C4-2B (cell line): ENCODE measurements at regions not wholly inside any gene's neighbourhood (a gene's known extent, or its start where the extent isn't known, plus 50 kb on each side); places are given as distances from the start of the nearest gene placed in this dataset.

Experiments used
- H3K27ac ChIP-seq: fragments of 450-650 bp; 2 replicates; pipeline ENCODE4 v1.5.1; 2017
- ZFX ChIP-seq: fragments of 450-650 bp; IDR thresholded peaks from 2 replicates; pipeline ENCODE4 v1.6.1; 2017
- TF ChIP-seq, protein P1 (sequence below): fragments of 450-650 bp; conservative IDR thresholded peaks from 2 replicates; pipeline ENCODE4 v1.5.1; 2017; ENCODE audit warnings: mild to moderate bottlenecking

DNA sequence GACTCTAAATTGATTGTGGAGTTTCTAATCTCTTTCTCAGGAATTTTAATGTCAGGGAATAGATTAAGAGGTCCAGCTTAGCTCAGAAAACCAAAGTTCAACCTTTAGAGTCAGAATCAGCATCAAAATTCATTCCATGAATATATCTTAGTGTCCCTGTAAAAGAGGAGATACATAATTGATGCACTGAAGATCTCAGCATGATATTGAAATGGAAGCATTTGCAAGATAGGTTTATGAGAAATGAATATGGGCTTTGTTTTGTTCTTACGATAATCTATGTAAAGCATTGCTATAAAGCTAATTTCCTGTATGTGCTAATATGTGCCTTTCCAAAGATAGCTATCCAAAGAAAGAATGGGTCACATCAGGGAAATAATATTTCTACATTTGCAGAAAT is 404.5 kb upstream of the HSF2 start:
- TF ChIP-seq, protein P1, sequence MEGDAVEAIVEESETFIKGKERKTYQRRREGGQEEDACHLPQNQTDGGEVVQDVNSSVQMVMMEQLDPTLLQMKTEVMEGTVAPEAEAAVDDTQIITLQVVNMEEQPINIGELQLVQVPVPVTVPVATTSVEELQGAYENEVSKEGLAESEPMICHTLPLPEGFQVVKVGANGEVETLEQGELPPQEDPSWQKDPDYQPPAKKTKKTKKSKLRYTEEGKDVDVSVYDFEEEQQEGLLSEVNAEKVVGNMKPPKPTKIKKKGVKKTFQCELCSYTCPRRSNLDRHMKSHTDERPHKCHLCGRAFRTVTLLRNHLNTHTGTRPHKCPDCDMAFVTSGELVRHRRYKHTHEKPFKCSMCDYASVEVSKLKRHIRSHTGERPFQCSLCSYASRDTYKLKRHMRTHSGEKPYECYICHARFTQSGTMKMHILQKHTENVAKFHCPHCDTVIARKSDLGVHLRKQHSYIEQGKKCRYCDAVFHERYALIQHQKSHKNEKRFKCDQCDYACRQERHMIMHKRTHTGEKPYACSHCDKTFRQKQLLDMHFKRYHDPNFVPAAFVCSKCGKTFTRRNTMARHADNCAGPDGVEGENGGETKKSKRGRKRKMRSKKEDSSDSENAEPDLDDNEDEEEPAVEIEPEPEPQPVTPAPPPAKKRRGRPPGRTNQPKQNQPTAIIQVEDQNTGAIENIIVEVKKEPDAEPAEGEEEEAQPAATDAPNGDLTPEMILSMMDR: no peak
- no peak overlapping the region for H3K27ac ChIP-seq

DNA sequence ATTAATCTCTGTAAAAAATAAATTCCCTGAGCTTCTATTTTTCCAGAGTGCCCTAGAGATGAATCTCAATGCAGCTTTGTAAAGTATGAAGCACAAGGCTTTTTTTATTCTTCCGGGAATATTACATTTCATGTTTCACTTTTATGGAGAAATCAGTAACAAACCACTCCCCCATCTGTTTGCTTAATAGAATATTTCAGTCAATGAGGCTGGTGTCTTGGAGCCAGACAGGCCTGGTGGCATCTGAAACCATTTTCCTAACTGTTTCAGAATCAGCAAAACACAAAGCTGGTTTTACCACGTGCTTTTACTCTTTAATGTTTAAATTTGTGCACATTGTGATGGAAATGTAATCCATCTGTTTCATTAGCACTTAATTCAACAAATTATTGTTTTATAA is 400.8 kb upstream of the HSF2 start:
- TF ChIP-seq, protein P1: no peak
- TF ChIP-seq ZFX: no peak
- H3K27ac ChIP-seq: no peak overlapping the region

DNA sequence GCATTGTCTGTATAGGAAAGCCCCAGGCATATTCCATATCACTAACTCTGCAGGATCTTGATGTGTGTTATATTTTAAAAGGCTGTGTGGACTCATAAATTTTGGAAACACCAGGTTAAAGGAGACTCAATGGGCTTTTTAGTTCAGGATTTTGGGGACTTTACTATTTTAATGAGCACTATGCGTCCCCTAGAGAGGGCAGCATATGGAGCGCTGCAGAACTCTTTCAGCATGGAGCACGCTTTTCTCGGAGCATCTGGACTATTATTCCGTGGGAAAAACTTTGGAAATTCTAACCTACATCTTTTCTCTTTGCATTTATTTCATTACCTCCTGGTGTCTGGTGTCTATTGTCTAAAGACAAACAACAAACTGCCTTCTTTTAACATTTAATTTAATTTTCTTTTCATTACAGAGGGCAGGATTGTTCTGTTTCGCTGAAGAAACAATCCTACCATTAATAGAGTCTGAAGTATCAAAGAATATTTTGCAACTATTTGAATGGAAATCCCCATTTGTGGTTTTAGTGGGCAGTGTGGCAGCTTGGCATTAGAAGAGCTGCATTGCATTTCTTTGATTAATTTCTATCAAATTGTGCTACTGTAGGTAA is 399.9 kb upstream of the HSF2 start:
- no peak for TF ChIP-seq ZFX
- TF ChIP-seq, protein P1: no peak

DNA sequence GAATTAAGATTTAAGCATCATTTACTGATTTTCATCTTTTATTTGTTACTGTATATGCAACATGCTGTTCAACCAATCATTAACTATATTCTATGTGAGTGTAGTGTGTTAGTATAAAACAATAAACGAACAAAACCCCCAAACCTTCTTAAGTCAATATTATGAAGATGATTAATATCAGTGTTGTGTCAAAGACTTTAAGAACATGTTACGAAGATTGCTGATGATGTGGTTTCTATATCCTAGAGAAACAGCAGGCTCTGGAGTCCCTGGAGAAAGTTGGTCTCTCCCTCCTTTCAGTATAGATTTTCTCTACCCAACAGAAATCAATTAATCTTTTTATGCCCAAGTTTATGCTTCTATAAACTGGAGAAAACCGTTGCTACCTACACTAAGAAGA is 393.8 kb upstream of the HSF2 start:
- no peak overlapping the region for H3K27ac ChIP-seq
- no peak for TF ChIP-seq ZFX
- TF ChIP-seq, protein P1: no peak

More for the DNA sequence above, 399.9 kb upstream of the HSF2 start:
- H3K27ac ChIP-seq: no peak overlapping the region

DNA sequence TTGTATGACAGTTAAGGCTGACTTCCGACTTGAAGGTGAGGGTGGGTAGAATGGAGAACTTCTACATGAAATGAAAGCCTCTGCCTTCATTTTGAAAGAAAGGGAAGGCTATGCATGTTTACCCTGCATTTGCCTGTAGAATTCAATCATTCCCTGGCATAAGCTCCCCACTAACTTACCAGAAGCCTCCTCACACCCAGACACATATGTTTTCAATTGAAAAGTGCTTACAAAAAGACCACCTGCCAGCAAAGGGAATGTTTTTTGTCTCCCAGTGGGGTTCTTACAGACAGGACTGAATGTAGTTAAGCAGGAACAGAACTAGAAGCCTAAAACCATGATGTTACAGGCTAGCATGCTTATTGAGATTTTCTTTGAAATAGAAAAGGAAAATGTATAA is 392.1 kb upstream of the HSF2 start:
- no peak overlapping the region for H3K27ac ChIP-seq

DNA sequence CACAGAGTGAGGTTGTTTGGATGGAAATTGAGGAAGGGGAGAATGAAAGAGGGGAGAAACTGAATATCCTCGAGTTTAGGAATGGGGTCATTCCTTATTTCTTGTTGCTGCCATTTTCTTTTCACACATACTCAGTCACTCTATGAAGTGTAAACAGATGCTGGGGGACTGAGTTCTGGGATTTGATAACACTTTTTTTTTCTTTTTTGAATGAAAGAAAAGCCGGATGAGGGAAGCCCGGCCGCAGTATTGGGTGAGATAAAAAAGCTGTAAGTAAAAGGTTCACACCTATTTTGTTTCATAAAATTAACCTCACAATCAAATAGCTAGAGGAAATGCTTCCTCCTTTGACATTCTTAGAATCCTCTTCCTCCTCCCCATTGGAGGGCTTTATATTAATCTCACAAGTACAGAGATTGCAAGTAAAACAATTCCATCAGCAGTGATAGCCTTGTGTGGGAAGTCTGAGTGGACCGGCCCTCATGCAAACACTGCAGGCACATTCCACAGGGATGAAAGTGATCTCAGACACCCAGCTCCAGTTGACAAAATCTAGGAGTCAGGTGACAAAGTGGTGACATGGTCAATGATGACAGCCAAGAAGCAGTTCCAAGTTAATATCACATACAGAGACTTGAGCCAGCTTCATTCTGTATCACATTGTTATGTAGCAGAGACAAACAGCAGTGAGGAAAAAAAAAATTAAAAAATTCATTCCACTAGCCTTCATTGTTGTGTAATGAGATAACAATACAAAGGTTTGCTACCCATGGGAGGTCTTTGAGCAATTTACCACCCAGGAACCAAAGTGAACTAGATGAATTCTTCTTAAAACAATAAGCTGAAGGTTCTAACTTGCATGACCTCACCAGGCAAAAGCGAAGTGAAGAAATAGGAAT is 391.1 kb upstream of the HSF2 start:
- no peak for TF ChIP-seq ZFX
- TF ChIP-seq, protein P1: no peak

More for the DNA sequence above, 392.1 kb upstream of the HSF2 start:
- TF ChIP-seq, protein P1: no peak
- no peak for TF ChIP-seq ZFX

DNA sequence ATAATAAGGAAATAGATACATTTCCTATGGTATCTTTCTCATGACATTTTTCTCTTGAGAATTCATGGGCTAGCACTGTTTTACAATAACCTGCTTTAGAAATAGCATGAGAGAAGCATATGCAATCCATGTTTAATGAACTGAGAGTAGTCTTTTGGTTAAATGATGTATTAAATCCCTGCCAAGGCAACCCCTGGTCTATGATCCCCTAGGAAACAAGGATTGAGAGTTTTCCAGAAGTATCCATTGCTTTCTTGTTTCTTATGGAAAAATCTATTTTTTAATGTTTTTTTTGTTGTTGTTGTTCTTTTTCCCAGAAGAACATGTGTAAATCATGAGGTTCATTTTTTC is 390.5 kb upstream of the HSF2 start:
- no peak overlapping the region for H3K27ac ChIP-seq
- TF ChIP-seq, protein P1: no peak
- no peak for TF ChIP-seq ZFX

More for the DNA sequence above, 391.1 kb upstream of the HSF2 start:
- H3K27ac ChIP-seq: no peak overlapping the region
